ENCODE measurements at regions not wholly inside any gene's neighbourhood (a gene's known extent, or its start where the extent isn't known, plus 50 kb on each side); places are given as distances from the start of the nearest gene placed in this dataset.

DNA sequence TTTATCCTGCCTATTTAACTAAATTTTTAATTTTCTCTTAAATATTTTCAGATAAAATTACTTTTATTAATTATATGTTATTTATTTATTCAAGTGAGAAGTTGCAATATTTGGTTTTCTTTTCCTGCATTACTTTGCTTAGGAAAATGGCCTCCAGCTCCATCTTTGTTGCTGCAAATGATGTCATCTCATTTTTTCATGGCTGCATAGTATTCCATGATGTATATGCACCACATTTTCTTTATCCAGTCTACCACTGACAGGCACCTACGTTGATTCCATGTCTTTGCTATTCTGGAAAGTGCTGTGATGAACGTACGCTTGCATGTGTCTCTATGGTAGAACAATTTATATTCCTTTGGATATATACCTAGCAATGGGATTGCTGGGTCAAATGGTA, 186.9 kb upstream of the LYPLAL1 start:
- Histone ChIP-seq H3K4me1 (no peaks in the 10 kb centered on the region), H3K9me3 (no peaks in the 10 kb centered on the region), H3K27ac (no peak overlapping the region), H3K4me3 (no peak overlapping the region), H3K4me2 (no peak overlapping the region)
- no peak for FAIRE-seq
- POLR2A ChIA-PET, result interaction anchor here (0.6 kb wide), 1 partner anchor 539 kb away, joined by 3 read pairs; no protein-coding TSS in a partner anchor
- 78% methylated on average over 3 of the region's 3 CpGs for WGBS (ENCODE audit: missing lambda C conversion rate)
- CTCF ChIA-PET, result no interaction called here
- ATAC-seq, result no peak
- no peak for DNase-seq (ENCODE audit: low read depth in 1 of 2, low spot score in 1 of 2)
- TF ChIP-seq RARB (CRISPR knock-in tag; IDR thresholded peaks at IDR 0.05), result no peak
- TF ChIP-seq KDM1A (IDR thresholded peaks at IDR 0.05; ENCODE audit: low read depth), result no peak
- TF ChIP-seq MAFK (IDR thresholded peaks at IDR 0.05; ENCODE audit: partially characterized antibody), result no peak
- no peak for TF ChIP-seq CBX8 (IDR thresholded peaks at IDR 0.05)
- no peak for TF ChIP-seq EHMT2 (IDR thresholded peaks at IDR 0.05; ENCODE audit: low read depth)
- TF ChIP-seq SREBF2 (IDR thresholded peaks at IDR 0.05), result no peak
- no peak for TF ChIP-seq ZFP36 (IDR thresholded peaks at IDR 0.05; ENCODE audit: borderline replicate concordance, partially characterized antibody)
- TF ChIP-seq CEBPB (IDR thresholded peaks at IDR 0.05), result no peak
- TF ChIP-seq, protein P1, sequence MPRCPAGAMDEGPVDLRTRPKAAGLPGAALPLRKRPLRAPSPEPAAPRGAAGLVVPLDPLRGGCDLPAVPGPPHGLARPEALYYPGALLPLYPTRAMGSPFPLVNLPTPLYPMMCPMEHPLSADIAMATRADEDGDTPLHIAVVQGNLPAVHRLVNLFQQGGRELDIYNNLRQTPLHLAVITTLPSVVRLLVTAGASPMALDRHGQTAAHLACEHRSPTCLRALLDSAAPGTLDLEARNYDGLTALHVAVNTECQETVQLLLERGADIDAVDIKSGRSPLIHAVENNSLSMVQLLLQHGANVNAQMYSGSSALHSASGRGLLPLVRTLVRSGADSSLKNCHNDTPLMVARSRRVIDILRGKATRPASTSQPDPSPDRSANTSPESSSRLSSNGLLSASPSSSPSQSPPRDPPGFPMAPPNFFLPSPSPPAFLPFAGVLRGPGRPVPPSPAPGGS (IDR thresholded peaks at IDR 0.05), result no peak
- TF ChIP-seq POLR2AphosphoS2 (conservative IDR thresholded peaks at IDR 0.05; ENCODE audit: low read length), result no peak
- TF ChIP-seq MAZ (IDR thresholded peaks at IDR 0.05; ENCODE audit: borderline replicate concordance, low read depth, low read length), result no peak
- TF ChIP-seq ZNF302 (CRISPR knock-in tag; IDR thresholded peaks at IDR 0.05), result no peak

DNA sequence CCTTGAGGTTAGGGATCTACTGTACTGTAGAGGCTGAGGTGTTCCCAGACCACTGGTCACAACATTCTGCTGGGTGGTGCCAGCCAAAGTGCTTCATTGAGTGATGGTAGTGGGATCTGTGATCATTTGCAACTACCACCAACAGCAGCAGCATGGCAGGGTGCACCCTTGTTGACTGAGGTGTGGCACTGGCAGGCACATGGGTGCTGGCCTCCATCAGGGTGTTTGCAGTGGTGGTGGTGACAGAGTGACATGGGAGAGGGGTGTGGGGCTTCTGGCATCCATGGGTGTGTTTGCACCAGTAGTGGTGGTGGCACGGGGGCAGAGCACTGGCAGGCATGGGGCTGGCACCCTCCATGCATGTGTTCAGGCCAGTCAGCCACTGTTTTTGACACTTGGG, 183.7 kb upstream of the LYPLAL1 start:
- POLR2A ChIA-PET, result no interaction called here
- H3K27ac ChIP-seq, result no peak overlapping the region; a peak in 1 of 6 replicates
- 88% methylated on average over 1 of the region's 1 CpG for WGBS (ENCODE audit: missing lambda C conversion rate)

DNA sequence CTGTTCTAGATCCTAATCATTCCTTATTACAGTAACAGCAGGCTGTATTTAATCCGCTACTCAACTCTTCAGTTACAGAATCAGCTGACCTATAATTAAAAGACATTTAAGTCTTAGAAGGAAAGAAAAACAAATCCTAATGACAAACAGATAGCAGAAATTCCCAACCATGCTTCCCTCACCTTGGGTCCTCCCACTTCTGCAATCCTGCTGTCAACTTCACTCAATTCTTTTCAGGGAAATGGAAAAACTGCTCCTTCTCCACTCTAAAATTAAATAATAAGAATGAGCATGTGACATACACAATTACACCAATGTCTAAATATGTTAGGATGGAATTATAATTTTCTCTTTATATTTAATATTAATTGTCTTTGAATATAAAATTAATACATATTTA, 182.6 kb upstream of the LYPLAL1 start:
- FAIRE-seq (no peak), ATAC-seq (no peak), DNase-seq (ENCODE audit: low read depth in 1 of 2, low spot score in 1 of 2) (no peak)
- POLR2A ChIA-PET, result no interaction called here
- CTCF ChIA-PET, result no interaction called here
- H3K4me3 ChIP-seq, result no peak overlapping the region
- H3K27ac ChIP-seq, result no peak overlapping the region
- TF ChIP-seq NPAS2 (CRISPR knock-in tag; IDR thresholded peaks at IDR 0.05; ENCODE audit: borderline replicate concordance), result no peak
- no peak for TF ChIP-seq ZSCAN20 (CRISPR knock-in tag; IDR thresholded peaks at IDR 0.05)
- TF ChIP-seq, protein P2, sequence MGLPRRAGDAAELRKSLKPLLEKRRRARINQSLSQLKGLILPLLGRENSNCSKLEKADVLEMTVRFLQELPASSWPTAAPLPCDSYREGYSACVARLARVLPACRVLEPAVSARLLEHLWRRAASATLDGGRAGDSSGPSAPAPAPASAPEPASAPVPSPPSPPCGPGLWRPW (IDR thresholded peaks at IDR 0.05), result no peak
- no peak for TF ChIP-seq CEBPB (IDR thresholded peaks at IDR 0.05)
- TF ChIP-seq KDM1A (IDR thresholded peaks at IDR 0.05; ENCODE audit: low read depth), result no peak
- no peak for TF ChIP-seq JUN (IDR thresholded peaks at IDR 0.05)
- TF ChIP-seq GATA3 (IDR thresholded peaks at IDR 0.05; ENCODE audit: borderline replicate concordance), result no peak
- TF ChIP-seq ZC3H11A (IDR thresholded peaks at IDR 0.05), result no peak
- TF ChIP-seq MAZ (IDR thresholded peaks at IDR 0.05; ENCODE audit: borderline replicate concordance, low read depth, low read length), result no peak
- no peak for TF ChIP-seq HDAC2 (IDR thresholded peaks at IDR 0.05)
- no peak for TF ChIP-seq RARB (CRISPR knock-in tag; IDR thresholded peaks at IDR 0.05)
- TF ChIP-seq, protein P3, sequence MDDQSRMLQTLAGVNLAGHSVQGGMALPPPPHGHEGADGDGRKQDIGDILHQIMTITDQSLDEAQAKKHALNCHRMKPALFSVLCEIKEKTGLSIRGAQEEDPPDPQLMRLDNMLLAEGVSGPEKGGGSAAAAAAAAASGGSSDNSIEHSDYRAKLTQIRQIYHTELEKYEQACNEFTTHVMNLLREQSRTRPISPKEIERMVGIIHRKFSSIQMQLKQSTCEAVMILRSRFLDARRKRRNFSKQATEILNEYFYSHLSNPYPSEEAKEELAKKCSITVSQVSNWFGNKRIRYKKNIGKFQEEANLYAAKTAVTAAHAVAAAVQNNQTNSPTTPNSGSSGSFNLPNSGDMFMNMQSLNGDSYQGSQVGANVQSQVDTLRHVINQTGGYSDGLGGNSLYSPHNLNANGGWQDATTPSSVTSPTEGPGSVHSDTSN (IDR thresholded peaks at IDR 0.05), result no peak
- 98% methylated on average over 1 of the region's 1 CpG for WGBS (ENCODE audit: missing lambda C conversion rate)
- no peaks in the 10 kb centered on the region for H3K9me3 ChIP-seq
- no peaks in the 10 kb centered on the region for H3K4me1 ChIP-seq
- no peak overlapping the region for H3K4me2 ChIP-seq

More for the DNA sequence above, 183.7 kb upstream of the LYPLAL1 start:
- no peak overlapping the region for H3K4me3 ChIP-seq
- CTCF ChIA-PET, result no interaction called here
- FAIRE-seq, result no peak
- no peaks in the 10 kb centered on the region for H3K4me1 ChIP-seq
- no peak overlapping the region for H3K4me2 ChIP-seq
- TF ChIP-seq JUNB (IDR thresholded peaks at IDR 0.05) (no peak), HOXB13 (CRISPR knock-in tag; IDR thresholded peaks at IDR 0.05; ENCODE audit: low read depth) (no peak), MAZ (IDR thresholded peaks at IDR 0.05; ENCODE audit: borderline replicate concordance, low read depth, low read length) (no peak), SMC3 (IDR thresholded peaks at IDR 0.05) (no peak), CBX2 (IDR thresholded peaks at IDR 0.05; ENCODE audit: borderline replicate concordance, low read depth) (no peak), ZSCAN20 (CRISPR knock-in tag; IDR thresholded peaks at IDR 0.05) (no peak), POLR2AphosphoS2 (conservative IDR thresholded peaks at IDR 0.05; ENCODE audit: low read length) (no peak), FOSB (CRISPR knock-in tag; IDR thresholded peaks at IDR 0.05) (no peak), MAFK (IDR thresholded peaks at IDR 0.05; ENCODE audit: partially characterized antibody) (no peak), RNF2 (IDR thresholded peaks at IDR 0.05; ENCODE audit: borderline replicate concordance, low read depth) (no peak), POLR2A (IDR thresholded peaks at IDR 0.05; ENCODE audit: low read length) (no peak), NFE2L2 (conservative IDR thresholded peaks at IDR 0.05; ENCODE audit: low read length) (no peak)
- TF ChIP-seq, protein P4, sequence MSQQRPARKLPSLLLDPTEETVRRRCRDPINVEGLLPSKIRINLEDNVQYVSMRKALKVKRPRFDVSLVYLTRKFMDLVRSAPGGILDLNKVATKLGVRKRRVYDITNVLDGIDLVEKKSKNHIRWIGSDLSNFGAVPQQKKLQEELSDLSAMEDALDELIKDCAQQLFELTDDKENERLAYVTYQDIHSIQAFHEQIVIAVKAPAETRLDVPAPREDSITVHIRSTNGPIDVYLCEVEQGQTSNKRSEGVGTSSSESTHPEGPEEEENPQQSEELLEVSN (IDR thresholded peaks at IDR 0.05; ENCODE audit: borderline replicate concordance, low read depth), result no peak
- no peaks in the 10 kb centered on the region for H3K9me3 ChIP-seq
- no peak for DNase-seq (ENCODE audit: low read depth in 1 of 2, low spot score in 1 of 2)
- ATAC-seq, result no peak
